GM19395 (cell line): ENCODE measurements at regions not wholly inside any gene's neighbourhood (a gene's known extent, or its start where the extent isn't known, plus 50 kb on each side); places are given as distances from the start of the nearest gene placed in this dataset.

Experiments
- ATAC-seq: cut with Tn5 transposase; IDR thresholded peaks from one replicate; pipeline ENCODE4 v1.9.1; 2021; ENCODE audit warnings: mild to moderate bottlenecking, moderate library complexity; ENCODE audit not compliant: unreplicated experiment

- ATAC-seq = no peak
Observed at GRCh38 chr3:194986208-194987043, 284.5 kb downstream of the XXYLT1 start.

- ATAC-seq = no peak
Observed at GRCh38 chr3:194987571-194988494, 283.1 kb downstream of the XXYLT1 start.

- ATAC-seq = no peak
Observed at GRCh38 chr3:194988495-194989165, 282.3 kb downstream of the XXYLT1 start.

GRCh38 chr3:194989241-194989640 lies 281.7 kb downstream of the XXYLT1 start:
- no peak for ATAC-seq

- no peak for ATAC-seq
Observed at GRCh38 chr3:194990454-194991337, 280.3 kb downstream of the XXYLT1 start.

GRCh38 chr3:194991338-194991654 lies 279.7 kb downstream of the XXYLT1 start:
- no peak for ATAC-seq

GRCh38 chr3:194993896-194994295 lies 277.1 kb downstream of the XXYLT1 start:
- ATAC-seq = no peak

- ATAC-seq = no peak
Observed at GRCh38 chr3:194994551-194994981, 276.4 kb downstream of the XXYLT1 start.

GRCh38 chr3:194995334-194995733 lies 275.6 kb downstream of the XXYLT1 start:
- ATAC-seq = no peak

- no peak for ATAC-seq
Observed at GRCh38 chr3:194995922-194996321, 275.0 kb downstream of the XXYLT1 start.

- no peak for ATAC-seq
Observed at GRCh38 chr3:194996746-194997145, 274.2 kb downstream of the XXYLT1 start.

GRCh38 chr3:194998417-194998816 lies 272.5 kb downstream of the XXYLT1 start:
- no peak for ATAC-seq

GRCh38 chr3:194998948-194999347 lies 272.0 kb downstream of the XXYLT1 start:
- no peak for ATAC-seq

- no peak for ATAC-seq
Observed at GRCh38 chr3:194999491-194999890, 271.5 kb downstream of the XXYLT1 start.

GRCh38 chr3:195001261-195001660 lies 269.7 kb downstream of the XXYLT1 start:
- no peak for ATAC-seq

- ATAC-seq = no peak
Observed at GRCh38 chr3:195001961-195002861, 268.7 kb downstream of the XXYLT1 start.

GRCh38 chr3:195003006-195003892 lies 267.7 kb downstream of the XXYLT1 start:
- no peak for ATAC-seq

GRCh38 chr3:195003893-195004289 lies 267.1 kb downstream of the XXYLT1 start:
- no peak for ATAC-seq
